ENCODE measurements at regions not wholly inside any gene's neighbourhood (a gene's known extent, or its start where the extent isn't known, plus 50 kb on each side); places are given as distances from the start of the nearest gene placed in this dataset.
"Not testable (repeated sequence)": the region's sequence is repeated elsewhere in the genome, so short reads cannot be mapped to it uniquely, and the experiment has no call there.

GRCh38 chr5:74542482-74542881 is 98.0 kb downstream of the ENC1 start:
- peaks cover 26% of the 10 kb centered on the region for H3K27me3 Mint-ChIP-seq
- H3K27ac Mint-ChIP-seq = no peak overlapping the region
- H3K4me3 Mint-ChIP-seq = no peak overlapping the region
- H3K9me3 Mint-ChIP-seq = no peaks in the 10 kb centered on the region
- H3K36me3 Mint-ChIP-seq (ENCODE audit: low read depth) = no peaks in the 10 kb centered on the region
- no peaks in the 10 kb centered on the region for H3K4me1 Mint-ChIP-seq (ENCODE audit: low read depth)

- H3K4me3 Mint-ChIP-seq = no peak overlapping the region
- no peaks in the 10 kb centered on the region for H3K36me3 Mint-ChIP-seq (ENCODE audit: low read depth)
- no peaks in the 10 kb centered on the region for H3K4me1 Mint-ChIP-seq (ENCODE audit: low read depth)
- no peaks in the 10 kb centered on the region for H3K9me3 Mint-ChIP-seq
- peaks cover 26% of the 10 kb centered on the region for H3K27me3 Mint-ChIP-seq
- no peak overlapping the region for H3K27ac Mint-ChIP-seq
These were observed 99.1 kb downstream of the ENC1 start for GRCh38 chr5:74541381-74541781.

GRCh38 chr5:74540622-74541021 is 99.9 kb downstream of the ENC1 start:
- no peaks in the 10 kb centered on the region for H3K36me3 Mint-ChIP-seq (ENCODE audit: low read depth)
- H3K9me3 Mint-ChIP-seq = no peaks in the 10 kb centered on the region
- H3K4me3 Mint-ChIP-seq = no peak overlapping the region
- H3K4me1 Mint-ChIP-seq (ENCODE audit: low read depth) = no peaks in the 10 kb centered on the region
- H3K27ac Mint-ChIP-seq = no peak overlapping the region
- H3K27me3 Mint-ChIP-seq = peaks cover 26% of the 10 kb centered on the region

- H3K4me1 Mint-ChIP-seq (ENCODE audit: low read depth) = no peaks in the 10 kb centered on the region
- no peaks in the 10 kb centered on the region for H3K36me3 Mint-ChIP-seq (ENCODE audit: low read depth)
- no peaks in the 10 kb centered on the region for H3K9me3 Mint-ChIP-seq
- H3K27me3 Mint-ChIP-seq = peaks cover 26% of the 10 kb centered on the region
- no peak overlapping the region for H3K27ac Mint-ChIP-seq
- H3K4me3 Mint-ChIP-seq = no peak overlapping the region
These were observed 100.5 kb downstream of the ENC1 start for GRCh38 chr5:74539986-74540385.

- Mint-ChIP-seq H3K36me3 (ENCODE audit: low read depth) (no peaks in the 10 kb centered on the region), H3K27me3 (peaks cover 23% of the 10 kb centered on the region), H3K4me1 (ENCODE audit: low read depth) (no peaks in the 10 kb centered on the region), H3K4me3 (no peak overlapping the region), H3K27ac (no peak overlapping the region), H3K9me3 (peaks cover 12% of the 10 kb centered on the region)
These were observed 102.3 kb downstream of the ENC1 start for GRCh38 chr5:74538206-74538661.

- Mint-ChIP-seq H3K4me1 (ENCODE audit: low read depth) (no peaks in the 10 kb centered on the region), H3K27me3 (peaks cover 19% of the 10 kb centered on the region), H3K9me3 (peaks cover 16% of the 10 kb centered on the region), H3K36me3 (ENCODE audit: low read depth) (no peaks in the 10 kb centered on the region), H3K27ac (no peak overlapping the region), H3K4me3 (no peak overlapping the region)
These were observed 103.9 kb downstream of the ENC1 start for GRCh38 chr5:74536658-74537057.

- Mint-ChIP-seq H3K27ac (no peak overlapping the region), H3K9me3 (peaks cover 16% of the 10 kb centered on the region), H3K4me3 (no peak overlapping the region), H3K4me1 (ENCODE audit: low read depth) (no peaks in the 10 kb centered on the region), H3K27me3 (peaks cover 19% of the 10 kb centered on the region), H3K36me3 (ENCODE audit: low read depth) (no peaks in the 10 kb centered on the region)
These were observed 104.6 kb downstream of the ENC1 start for GRCh38 chr5:74535926-74536325.

- no peak overlapping the region for H3K4me3 Mint-ChIP-seq
- no peaks in the 10 kb centered on the region for H3K4me1 Mint-ChIP-seq (ENCODE audit: low read depth)
- H3K27me3 Mint-ChIP-seq = peaks cover 15% of the 10 kb centered on the region
- no peak overlapping the region for H3K27ac Mint-ChIP-seq
- H3K36me3 Mint-ChIP-seq (ENCODE audit: low read depth) = no peaks in the 10 kb centered on the region
- H3K9me3 Mint-ChIP-seq = peaks cover 16% of the 10 kb centered on the region
These were observed 106.0 kb downstream of the ENC1 start for GRCh38 chr5:74534397-74535129.

- no peaks in the 10 kb centered on the region for H3K4me1 Mint-ChIP-seq (ENCODE audit: low read depth)
- no peaks in the 10 kb centered on the region for H3K36me3 Mint-ChIP-seq (ENCODE audit: low read depth)
These were observed 110.0 kb downstream of the ENC1 start for GRCh38 chr5:74530326-74531050.

GRCh38 chr5:74529101-74529500 is 111.4 kb downstream of the ENC1 start:
- peaks cover 5% of the 10 kb centered on the region for H3K27me3 Mint-ChIP-seq
- H3K4me3 Mint-ChIP-seq = no peak overlapping the region
- no peak overlapping the region for H3K27ac Mint-ChIP-seq
- H3K36me3 Mint-ChIP-seq (ENCODE audit: low read depth) = no peaks in the 10 kb centered on the region
- H3K4me1 Mint-ChIP-seq (ENCODE audit: low read depth) = no peaks in the 10 kb centered on the region
- H3K9me3 Mint-ChIP-seq = peaks cover 17% of the 10 kb centered on the region

More at GRCh38 chr5:74530326-74531050, 110.0 kb downstream of the ENC1 start:
- Mint-ChIP-seq H3K4me3 (no peak overlapping the region), H3K27me3 (peaks cover 5% of the 10 kb centered on the region), H3K27ac (no peak overlapping the region), H3K9me3 (peaks cover 16% of the 10 kb centered on the region)

- Mint-ChIP-seq H3K27me3 (peaks cover 5% of the 10 kb centered on the region), H3K4me1 (ENCODE audit: low read depth) (no peaks in the 10 kb centered on the region), H3K9me3 (peaks cover 24% of the 10 kb centered on the region), H3K27ac (no peak overlapping the region), H3K4me3 (no peak overlapping the region), H3K36me3 (ENCODE audit: low read depth) (no peaks in the 10 kb centered on the region)
These were observed 114.4 kb downstream of the ENC1 start for GRCh38 chr5:74526111-74526510.

GRCh38 chr5:74524767-74525166 is 115.8 kb downstream of the ENC1 start:
- H3K9me3 Mint-ChIP-seq = peaks cover 24% of the 10 kb centered on the region
- H3K4me1 Mint-ChIP-seq (ENCODE audit: low read depth); H3K27me3 Mint-ChIP-seq; H3K27ac Mint-ChIP-seq; H3K4me3 Mint-ChIP-seq; H3K36me3 Mint-ChIP-seq (ENCODE audit: low read depth): not testable (repeated sequence)

GRCh38 chr5:74523698-74524097 is 116.8 kb downstream of the ENC1 start:
- not testable (repeated sequence) for H3K4me3 Mint-ChIP-seq; H3K4me1 Mint-ChIP-seq (ENCODE audit: low read depth); H3K27ac Mint-ChIP-seq; H3K27me3 Mint-ChIP-seq; H3K36me3 Mint-ChIP-seq (ENCODE audit: low read depth)
- peaks cover 24% of the 10 kb centered on the region for H3K9me3 Mint-ChIP-seq

- not testable (repeated sequence) for H3K4me3 Mint-ChIP-seq; H3K36me3 Mint-ChIP-seq (ENCODE audit: low read depth); H3K27me3 Mint-ChIP-seq; H3K4me1 Mint-ChIP-seq (ENCODE audit: low read depth); H3K27ac Mint-ChIP-seq
- H3K9me3 Mint-ChIP-seq = peaks cover 24% of the 10 kb centered on the region
These were observed 117.7 kb downstream of the ENC1 start for GRCh38 chr5:74522838-74523237.

GRCh38 chr5:74521401-74521800 is 119.1 kb downstream of the ENC1 start:
- Mint-ChIP-seq H3K4me1 (ENCODE audit: low read depth) (no peaks in the 10 kb centered on the region), H3K27ac (no peak overlapping the region), H3K9me3 (peaks cover 24% of the 10 kb centered on the region), H3K27me3 (no peaks in the 10 kb centered on the region), H3K36me3 (ENCODE audit: low read depth) (no peaks in the 10 kb centered on the region), H3K4me3 (no peak overlapping the region)

All from stimulated activated naive CD8-positive, alpha-beta T cell treated with anti-CD3 and anti-CD28 coated beads, Interleukin-15, Interleukin-2, amounts not matched to agents 100 ng/mL and 50 ng/mL, for 24 hours (primary cell).